HAP-1 (cell line): ENCODE measurements at regions not wholly inside any gene's neighbourhood (a gene's known extent, or its start where the extent isn't known, plus 50 kb on each side); places are given as distances from the start of the nearest gene placed in this dataset.

Source experiments
- DNase-seq, 2 experiments: peaks; one replicate each; pipeline ENCODE4 v3.0.0-alpha.2; 2016 to 2020; ENCODE audit warnings: low spot score in 2 of 2
- H3K27me3 ChIP-seq: fragments of 250-450 bp; sonication (Bioruptor Pico); 2 replicates; pipeline ENCODE4 v1.5.1; 2020; ENCODE audit warnings: low read depth, mild to moderate bottlenecking, moderate library complexity
- H3K36me3 ChIP-seq: fragments of 250-450 bp; sonication (Bioruptor Pico); replicated peaks from 2 replicates; pipeline ENCODE4 v1.5.1; 2020; ENCODE audit warnings: mild to moderate bottlenecking
- H3K4me1 ChIP-seq: fragments of 250-450 bp; sonication (Bioruptor Pico); 2 replicates; pipeline ENCODE4 v1.5.1; 2020; ENCODE audit warnings: mild to moderate bottlenecking
- H3K4me3 ChIP-seq: fragments of 250-450 bp; sonication (Bioruptor Pico); 2 replicates; pipeline ENCODE4 v1.5.1; 2020; ENCODE audit warnings: mild to moderate bottlenecking, moderate library complexity
- H3K9me3 ChIP-seq: fragments of 250-450 bp; sonication (Bioruptor Pico); 2 replicates; pipeline ENCODE4 v1.5.1; 2020; ENCODE audit warnings: mild to moderate bottlenecking, moderate library complexity
- in situ Hi-C: fragments of 300-500 bp; cut with MboI; formaldehyde crosslinking; loops from 3 replicates; pipeline ENCODE4 v1.14.3; 2020; ENCODE audit warnings: low sequenced_read_pairs, inconsistent platforms, mixed read lengths

DNA sequence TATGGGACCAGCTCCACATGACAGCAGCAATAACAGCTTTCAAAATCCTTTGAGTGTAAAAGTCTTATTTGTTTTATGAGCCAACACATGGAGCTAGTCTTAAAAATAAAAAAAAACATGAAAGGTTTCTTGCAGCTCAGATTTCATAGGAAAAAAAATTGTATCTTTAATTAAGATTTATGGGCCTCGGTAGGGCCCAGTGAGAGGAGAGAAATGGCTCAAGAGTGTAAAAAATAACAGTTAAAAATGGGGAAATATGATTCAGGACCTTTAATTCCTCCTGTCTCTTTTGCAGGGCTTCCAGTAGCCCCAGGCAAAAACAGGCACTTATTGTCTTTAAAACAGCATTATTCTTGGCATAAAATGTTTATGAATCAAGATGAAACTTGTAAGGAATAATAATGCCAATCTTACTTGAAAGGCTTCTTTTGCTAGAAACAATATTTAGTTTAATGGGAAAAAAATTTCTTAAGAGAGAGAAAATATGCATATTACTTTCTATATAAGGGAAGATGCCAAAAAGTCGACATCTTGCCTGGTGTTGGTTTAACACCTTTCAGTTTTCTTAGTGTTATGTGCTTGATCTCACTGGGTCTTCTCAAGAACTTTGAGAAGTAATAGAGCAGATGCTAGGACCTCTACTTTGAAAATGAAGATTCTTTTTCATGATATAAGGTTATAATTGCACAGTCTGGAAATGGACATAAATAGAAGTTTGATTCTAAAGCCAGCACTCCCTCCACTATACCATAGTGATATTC, 71.3 kb upstream of the SETBP1 start:
- DNase-seq: no peak
- in situ Hi-C loops: no loop called here
- H3K9me3 ChIP-seq: no peaks in the 10 kb centered on the region
- H3K27me3 ChIP-seq: no peaks in the 10 kb centered on the region
- no peaks in the 10 kb centered on the region for H3K4me1 ChIP-seq
- H3K36me3 ChIP-seq: no peaks in the 10 kb centered on the region
- no peak overlapping the region for H3K4me3 ChIP-seq

DNA sequence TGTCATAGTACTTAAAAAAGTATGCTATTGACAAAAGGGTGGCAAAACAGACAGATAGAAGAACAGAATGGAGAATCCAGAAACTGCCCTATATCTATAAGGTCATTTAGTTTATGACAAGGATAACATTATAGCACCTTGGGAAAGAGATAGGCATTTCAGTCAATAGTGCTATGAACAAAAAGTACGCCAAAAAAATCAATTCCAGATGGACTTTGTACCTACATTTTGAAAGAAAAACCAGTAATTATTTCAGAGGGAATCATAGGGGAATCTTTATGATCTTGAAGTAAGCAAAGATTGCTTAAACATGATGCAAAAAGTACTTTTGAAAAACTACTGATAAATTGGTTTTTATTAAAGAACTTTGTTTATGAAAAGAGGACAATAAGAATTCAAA, 59.9 kb upstream of the SETBP1 start:
- in situ Hi-C loops: no loop called here
- Histone ChIP-seq H3K36me3 (no peaks in the 10 kb centered on the region), H3K27me3 (0 out of 2 replicates have a peak, but pooled peaks cover 4% of the 10 kb centered on the region), H3K4me1 (no peaks in the 10 kb centered on the region), H3K9me3 (no peaks in the 10 kb centered on the region), H3K4me3 (no peak overlapping the region)
- DNase-seq: no peak

GRCh38 chr18:44624052-44624451, 56.6 kb upstream of the SETBP1 start:
- DNase-seq: no peak
- in situ Hi-C loops: no loop called here

DNA sequence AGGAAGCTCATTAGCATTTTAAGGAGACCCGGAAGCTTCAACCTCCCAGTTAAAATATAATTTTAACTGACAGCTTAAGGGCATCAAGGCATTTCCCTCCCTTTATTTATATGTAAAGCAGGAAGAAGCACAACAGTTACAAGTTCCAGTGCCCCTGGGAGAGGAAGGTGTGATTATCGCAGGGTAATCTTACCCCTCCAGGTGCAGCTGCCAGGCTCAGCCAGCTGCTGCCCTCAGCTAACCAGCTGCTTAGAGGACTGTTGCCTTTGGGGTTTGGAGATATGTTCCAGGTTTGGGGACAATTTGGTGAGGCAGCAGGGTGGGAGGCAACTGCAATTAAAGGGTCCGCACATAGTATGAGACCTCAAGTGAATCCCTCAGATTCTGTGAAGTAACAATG, 55.3 kb upstream of the SETBP1 start:
- H3K27me3 ChIP-seq: no peaks in the 10 kb centered on the region
- no peaks in the 10 kb centered on the region for H3K36me3 ChIP-seq
- H3K4me1 ChIP-seq: no peaks in the 10 kb centered on the region
- DNase-seq: no peak
- no peak overlapping the region for H3K4me3 ChIP-seq
- no peaks in the 10 kb centered on the region for H3K9me3 ChIP-seq
- in situ Hi-C loops: no loop called here

More at GRCh38 chr18:44624052-44624451, 56.6 kb upstream of the SETBP1 start:
- Histone ChIP-seq H3K9me3 (no peaks in the 10 kb centered on the region), H3K4me1 (no peaks in the 10 kb centered on the region), H3K36me3 (no peaks in the 10 kb centered on the region), H3K27me3 (no peaks in the 10 kb centered on the region), H3K4me3 (no peak overlapping the region)

DNA sequence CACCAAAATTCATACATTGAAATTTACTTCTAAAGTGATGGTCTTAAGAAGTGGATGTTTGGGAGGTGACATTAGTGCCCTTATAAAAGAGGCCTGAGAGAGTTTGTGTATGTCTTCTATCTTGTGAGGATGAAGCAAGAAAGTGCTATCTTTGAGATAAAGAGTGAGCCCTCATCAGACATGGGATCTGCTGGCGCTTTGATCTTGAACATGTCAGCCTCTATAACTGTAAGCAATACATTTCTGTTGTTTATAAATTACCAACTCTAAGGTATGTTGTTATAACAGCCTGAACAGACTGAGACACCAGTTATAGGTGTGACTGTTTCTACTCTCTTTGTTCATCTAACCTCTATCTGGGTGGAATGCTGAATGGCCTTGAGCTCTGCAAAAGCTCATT, 54.5 kb upstream of the SETBP1 start:
- H3K4me1 ChIP-seq: no peaks in the 10 kb centered on the region
- in situ Hi-C loops: no loop called here
- no peak overlapping the region for H3K4me3 ChIP-seq
- DNase-seq: no peak
- H3K27me3 ChIP-seq: no peaks in the 10 kb centered on the region
- H3K36me3 ChIP-seq: no peaks in the 10 kb centered on the region
- no peaks in the 10 kb centered on the region for H3K9me3 ChIP-seq

DNA sequence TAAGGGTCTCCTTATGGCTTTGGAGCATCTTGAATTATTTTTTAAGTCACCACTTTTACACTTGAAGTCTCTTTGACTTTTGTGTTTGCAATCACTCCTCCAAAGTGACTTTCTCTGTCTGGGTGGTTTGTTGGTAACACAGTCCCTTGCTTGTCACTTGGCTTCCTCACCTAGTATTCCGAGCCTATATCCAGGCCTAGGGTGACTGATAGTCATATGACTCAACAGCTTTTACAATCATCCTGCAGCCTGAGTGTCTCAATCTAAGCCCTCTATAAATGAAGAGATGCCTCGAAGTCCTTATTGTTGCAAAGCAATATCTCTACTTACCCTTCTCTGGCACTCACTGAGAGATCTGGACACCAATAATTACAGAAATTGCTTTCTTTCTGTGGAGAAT, 53.9 kb upstream of the SETBP1 start:
- no peaks in the 10 kb centered on the region for H3K36me3 ChIP-seq
- H3K4me3 ChIP-seq: no peak overlapping the region
- no peaks in the 10 kb centered on the region for H3K27me3 ChIP-seq
- DNase-seq: no peak
- H3K4me1 ChIP-seq: no peaks in the 10 kb centered on the region
- H3K9me3 ChIP-seq: no peaks in the 10 kb centered on the region
- in situ Hi-C loops: no loop called here

GRCh38 chr18:44627280-44627679, 53.4 kb upstream of the SETBP1 start:
- Histone ChIP-seq H3K4me1 (no peaks in the 10 kb centered on the region), H3K36me3 (no peaks in the 10 kb centered on the region), H3K27me3 (no peaks in the 10 kb centered on the region), H3K9me3 (no peaks in the 10 kb centered on the region), H3K4me3 (no peak overlapping the region)
- DNase-seq: no peak
- in situ Hi-C loops: no loop called here

DNA sequence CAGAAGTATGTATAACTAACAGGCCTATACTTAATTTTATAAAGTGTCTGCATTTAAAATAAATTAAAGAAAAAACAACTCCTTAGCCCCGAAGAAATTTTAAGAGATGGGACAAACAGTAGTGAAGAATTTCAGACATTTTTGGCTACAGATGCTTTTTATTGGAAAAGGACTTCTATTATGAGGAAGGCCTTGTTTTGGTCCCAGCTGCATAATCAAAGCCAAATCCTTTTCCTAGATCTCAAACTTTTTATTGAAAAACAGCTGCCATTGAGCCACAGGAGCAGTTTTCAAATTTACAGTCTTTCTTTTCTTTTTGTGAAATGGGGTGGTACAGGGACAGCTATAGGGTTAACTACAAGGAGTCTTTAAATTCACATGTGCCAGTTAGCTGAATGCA, 51.3 kb upstream of the SETBP1 start:
- in situ Hi-C loops: no loop called here
- Histone ChIP-seq H3K36me3 (no peaks in the 10 kb centered on the region), H3K4me1 (no peaks in the 10 kb centered on the region), H3K27me3 (no peaks in the 10 kb centered on the region), H3K9me3 (no peaks in the 10 kb centered on the region), H3K4me3 (no peak overlapping the region)
- DNase-seq: no peak

- DNase-seq: no peak
- H3K4me3 ChIP-seq: no peak overlapping the region
- no peaks in the 10 kb centered on the region for H3K9me3 ChIP-seq
- H3K27me3 ChIP-seq: no peaks in the 10 kb centered on the region
- no peaks in the 10 kb centered on the region for H3K4me1 ChIP-seq
- in situ Hi-C loops: no loop called here
- H3K36me3 ChIP-seq: no peaks in the 10 kb centered on the region
Measured at GRCh38 chr18:44630118-44630517, 50.6 kb upstream of the SETBP1 start.
